ENCODE measurements at regions not wholly inside any gene's neighbourhood (a gene's known extent, or its start where the extent isn't known, plus 50 kb on each side); places are given as distances from the start of the nearest gene placed in this dataset.

GRCh38 chr18:77977331-77977730 is 727.7 kb downstream of the GALR1 start:
- Histone ChIP-seq H3K4me2 (ENCODE audit: insufficient read depth, low read length) (no peak overlapping the region), H3K79me2 (ENCODE audit: insufficient read depth, low read length) (no peaks in the 10 kb centered on the region), H3K36me3 (ENCODE audit: insufficient read depth, low read length) (no peaks in the 10 kb centered on the region), H2AFZ (ENCODE audit: low read depth, low read length) (no peak overlapping the region), H3K9ac (ENCODE audit: low read depth, low read length) (no peak overlapping the region), H3K27me3 (ENCODE audit: insufficient read depth, low read length, poor library complexity) (no peaks in the 10 kb centered on the region), H4K20me1 (ENCODE audit: insufficient read depth, low read length) (no peaks in the 10 kb centered on the region), H3K4me3 (ENCODE audit: low read depth in 1 of 2, low read length in 2 of 2) (no peak overlapping the region), H3K4me1 (ENCODE audit: insufficient read depth, low read length) (no peaks in the 10 kb centered on the region), H3K27ac (ENCODE audit: low read length) (no peak overlapping the region), H3K9me3 (ENCODE audit: insufficient read depth, low read length, severe bottlenecking) (no peaks in the 10 kb centered on the region)
- TF ChIP-seq CTCF (IDR thresholded peaks at IDR 0.05; ENCODE audit: borderline replicate concordance, extremely low read depth, low read length, poor library complexity, severe bottlenecking) (no peak), EZH2 (IDR thresholded peaks at IDR 0.05; ENCODE audit: borderline replicate concordance, low read depth, low read length, severe bottlenecking) (no peak)
- DNase-seq (no peak), ATAC-seq (ENCODE audit: insufficient read depth, low read depth) (no peak)

GRCh38 chr18:77980275-77980674 is 730.6 kb downstream of the GALR1 start:
- Histone ChIP-seq H3K4me3 (ENCODE audit: low read depth in 1 of 2, low read length in 2 of 2) (no peak overlapping the region), H3K9ac (ENCODE audit: low read depth, low read length) (no peak overlapping the region), H3K79me2 (ENCODE audit: insufficient read depth, low read length) (no peaks in the 10 kb centered on the region), H4K20me1 (ENCODE audit: insufficient read depth, low read length) (no peaks in the 10 kb centered on the region), H2AFZ (ENCODE audit: low read depth, low read length) (no peak overlapping the region), H3K27ac (ENCODE audit: low read length) (no peak overlapping the region), H3K4me2 (ENCODE audit: insufficient read depth, low read length) (no peak overlapping the region), H3K4me1 (ENCODE audit: insufficient read depth, low read length) (no peaks in the 10 kb centered on the region), H3K36me3 (ENCODE audit: insufficient read depth, low read length) (no peaks in the 10 kb centered on the region), H3K9me3 (ENCODE audit: insufficient read depth, low read length, severe bottlenecking) (no peaks in the 10 kb centered on the region), H3K27me3 (ENCODE audit: insufficient read depth, low read length, poor library complexity) (no peaks in the 10 kb centered on the region)
- TF ChIP-seq EZH2 (IDR thresholded peaks at IDR 0.05; ENCODE audit: borderline replicate concordance, low read depth, low read length, severe bottlenecking) (no peak), CTCF (IDR thresholded peaks at IDR 0.05; ENCODE audit: borderline replicate concordance, extremely low read depth, low read length, poor library complexity, severe bottlenecking) (no peak)
- DNase-seq (no peak), ATAC-seq (ENCODE audit: insufficient read depth, low read depth) (no peak)

GRCh38 chr18:77981874-77982273 is 732.2 kb downstream of the GALR1 start:
- H3K9ac ChIP-seq (ENCODE audit: low read depth, low read length): no peak overlapping the region
- no peak for TF ChIP-seq EZH2 (IDR thresholded peaks at IDR 0.05; ENCODE audit: borderline replicate concordance, low read depth, low read length, severe bottlenecking)
- TF ChIP-seq CTCF (IDR thresholded peaks at IDR 0.05; ENCODE audit: borderline replicate concordance, extremely low read depth, low read length, poor library complexity, severe bottlenecking): no peak
- DNase-seq: no peak
- no peaks in the 10 kb centered on the region for H4K20me1 ChIP-seq (ENCODE audit: insufficient read depth, low read length)
- no peaks in the 10 kb centered on the region for H3K79me2 ChIP-seq (ENCODE audit: insufficient read depth, low read length)
- H3K4me3 ChIP-seq (ENCODE audit: low read depth in 1 of 2, low read length in 2 of 2): no peak overlapping the region
- no peak for ATAC-seq (ENCODE audit: insufficient read depth, low read depth)
- H2AFZ ChIP-seq (ENCODE audit: low read depth, low read length): no peak overlapping the region
- no peaks in the 10 kb centered on the region for H3K4me1 ChIP-seq (ENCODE audit: insufficient read depth, low read length)
- H3K9me3 ChIP-seq (ENCODE audit: insufficient read depth, low read length, severe bottlenecking): no peaks in the 10 kb centered on the region
- H3K27ac ChIP-seq (ENCODE audit: low read length): no peak overlapping the region
- no peaks in the 10 kb centered on the region for H3K27me3 ChIP-seq (ENCODE audit: insufficient read depth, low read length, poor library complexity)
- no peaks in the 10 kb centered on the region for H3K36me3 ChIP-seq (ENCODE audit: insufficient read depth, low read length)
- no peak overlapping the region for H3K4me2 ChIP-seq (ENCODE audit: insufficient read depth, low read length)

GRCh38 chr18:77983270-77983669 is 733.6 kb downstream of the GALR1 start:
- Histone ChIP-seq H3K4me3 (ENCODE audit: low read depth in 1 of 2, low read length in 2 of 2) (no peak overlapping the region), H3K27me3 (ENCODE audit: insufficient read depth, low read length, poor library complexity) (no peaks in the 10 kb centered on the region), H4K20me1 (ENCODE audit: insufficient read depth, low read length) (no peaks in the 10 kb centered on the region), H3K9me3 (ENCODE audit: insufficient read depth, low read length, severe bottlenecking) (no peaks in the 10 kb centered on the region), H3K4me1 (ENCODE audit: insufficient read depth, low read length) (no peaks in the 10 kb centered on the region), H3K9ac (ENCODE audit: low read depth, low read length) (no peak overlapping the region), H3K36me3 (ENCODE audit: insufficient read depth, low read length) (no peaks in the 10 kb centered on the region), H3K27ac (ENCODE audit: low read length) (no peak overlapping the region), H3K4me2 (ENCODE audit: insufficient read depth, low read length) (no peak overlapping the region), H3K79me2 (ENCODE audit: insufficient read depth, low read length) (no peaks in the 10 kb centered on the region), H2AFZ (ENCODE audit: low read depth, low read length) (no peak overlapping the region)
- ATAC-seq (ENCODE audit: insufficient read depth, low read depth) (no peak), DNase-seq (no peak)
- TF ChIP-seq CTCF (IDR thresholded peaks at IDR 0.05; ENCODE audit: borderline replicate concordance, extremely low read depth, low read length, poor library complexity, severe bottlenecking): no peak

Measured in DND-41 (cell line).